WI38 (cell line): ENCODE measurements at regions not wholly inside any gene's neighbourhood (a gene's known extent, or its start where the extent isn't known, plus 50 kb on each side); places are given as distances from the start of the nearest gene placed in this dataset.

ENCODE experiments used
- H3K4me3 ChIP-seq: 2 replicates; pipeline ENCODE4 v1.5.1; 2011; ENCODE audit warnings: low read depth, mild to moderate bottlenecking, control low read depth, low read length
- CTCF ChIP-seq: IDR thresholded peaks from 2 replicates; pipeline ENCODE4 v1.5.1; 2012; ENCODE audit warnings: low read depth, mild to moderate bottlenecking, control low read depth, low read length

- TF ChIP-seq CTCF = peak; percentile 46
- H3K4me3 ChIP-seq = no peak overlapping the region
Measured at GRCh38 chr1:17922833-17923232, 167.7 kb downstream of the ACTL8 start.

DNA sequence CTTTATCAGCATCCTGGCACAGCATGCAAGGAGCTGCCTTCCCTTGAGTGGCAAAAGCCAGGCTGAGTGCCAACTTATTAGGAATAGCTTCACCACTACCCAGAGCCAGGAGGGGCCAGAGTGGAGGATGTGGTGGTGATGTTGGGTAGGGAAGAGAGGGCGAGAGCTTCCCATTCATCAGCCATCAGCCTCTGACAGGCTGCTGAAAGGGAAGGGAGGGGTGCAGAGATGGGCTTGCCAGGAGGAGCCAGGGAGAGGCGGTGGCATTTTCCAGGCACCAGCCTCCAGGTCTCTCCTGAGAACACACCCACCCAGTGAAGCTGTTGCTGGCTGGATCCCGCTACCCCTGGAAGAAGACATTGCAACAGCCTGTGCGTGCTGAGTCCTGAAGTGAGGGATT, 168.5 kb downstream of the ACTL8 start:
- no peak overlapping the region for H3K4me3 ChIP-seq
- no peak for TF ChIP-seq CTCF

DNA sequence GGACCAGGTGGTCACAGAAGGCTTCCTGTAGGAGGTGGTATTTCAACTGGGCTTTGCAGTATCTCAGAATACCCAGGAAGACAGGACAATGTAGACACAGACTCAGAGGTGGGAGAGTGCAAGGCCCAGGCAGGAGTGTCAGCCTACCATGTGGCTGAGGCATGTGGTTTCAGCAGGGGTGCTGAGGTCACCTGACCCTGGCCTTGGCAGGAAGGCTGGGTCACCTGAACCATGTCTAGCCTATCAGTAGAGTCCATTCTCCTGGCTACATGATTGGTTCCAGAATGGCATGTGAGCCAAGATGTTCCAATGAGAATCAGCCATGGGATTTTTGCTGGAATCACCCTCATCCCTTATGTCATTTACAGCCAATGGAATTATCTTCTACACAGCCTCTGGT, 169.4 kb downstream of the ACTL8 start:
- H3K4me3 ChIP-seq = no peak overlapping the region
- no peak for TF ChIP-seq CTCF

GRCh38 chr1:17925290-17926237, 170.4 kb downstream of the ACTL8 start:
- no peak overlapping the region for H3K4me3 ChIP-seq
- no peak for TF ChIP-seq CTCF

DNA sequence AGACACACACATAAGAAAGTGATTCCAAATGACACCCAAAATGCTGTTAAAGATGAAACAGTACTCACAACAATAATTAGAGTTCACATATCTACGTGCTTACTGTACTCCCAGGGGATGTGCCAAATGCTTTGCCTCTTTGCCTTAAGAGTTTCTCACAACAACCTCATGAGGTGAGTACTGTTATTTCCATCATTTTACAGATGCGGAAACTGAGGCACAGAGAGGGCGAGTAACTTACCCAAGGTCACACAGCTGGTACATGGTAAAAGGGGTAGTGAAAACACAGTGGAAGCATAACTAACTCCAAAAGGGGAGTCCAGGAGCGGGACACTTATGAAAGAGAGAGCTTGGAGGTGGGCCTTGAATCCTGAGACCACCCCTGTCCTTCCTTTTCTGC, 171.8 kb downstream of the ACTL8 start:
- H3K4me3 ChIP-seq = no peak overlapping the region
- no peak for TF ChIP-seq CTCF

- no peak overlapping the region for H3K4me3 ChIP-seq
- TF ChIP-seq CTCF = no peak
Measured at GRCh38 chr1:17927952-17928351, 172.8 kb downstream of the ACTL8 start.

GRCh38 chr1:17929224-17929623, 174.1 kb downstream of the ACTL8 start:
- no peak overlapping the region for H3K4me3 ChIP-seq
- TF ChIP-seq CTCF = no peak
